GM15510 (cell line): ENCODE measurements at regions not wholly inside any gene's neighbourhood (a gene's known extent, or its start where the extent isn't known, plus 50 kb on each side); places are given as distances from the start of the nearest gene placed in this dataset.

Source experiments
- POLR2A ChIP-seq: IDR thresholded peaks from 3 replicates; pipeline ENCODE4 v1.6.1; 2011; ENCODE audit warnings: borderline replicate concordance; ENCODE audit not compliant: insufficient read length; ENCODE audit errors: extremely low read depth

- no peak for TF ChIP-seq POLR2A
Observed at GRCh38 chr1:42037586-42037985, 115.6 kb upstream of the GUCA2B start.

GRCh38 chr1:42037161-42037560, 116.0 kb upstream of the GUCA2B start:
- no peak for TF ChIP-seq POLR2A

DNA sequence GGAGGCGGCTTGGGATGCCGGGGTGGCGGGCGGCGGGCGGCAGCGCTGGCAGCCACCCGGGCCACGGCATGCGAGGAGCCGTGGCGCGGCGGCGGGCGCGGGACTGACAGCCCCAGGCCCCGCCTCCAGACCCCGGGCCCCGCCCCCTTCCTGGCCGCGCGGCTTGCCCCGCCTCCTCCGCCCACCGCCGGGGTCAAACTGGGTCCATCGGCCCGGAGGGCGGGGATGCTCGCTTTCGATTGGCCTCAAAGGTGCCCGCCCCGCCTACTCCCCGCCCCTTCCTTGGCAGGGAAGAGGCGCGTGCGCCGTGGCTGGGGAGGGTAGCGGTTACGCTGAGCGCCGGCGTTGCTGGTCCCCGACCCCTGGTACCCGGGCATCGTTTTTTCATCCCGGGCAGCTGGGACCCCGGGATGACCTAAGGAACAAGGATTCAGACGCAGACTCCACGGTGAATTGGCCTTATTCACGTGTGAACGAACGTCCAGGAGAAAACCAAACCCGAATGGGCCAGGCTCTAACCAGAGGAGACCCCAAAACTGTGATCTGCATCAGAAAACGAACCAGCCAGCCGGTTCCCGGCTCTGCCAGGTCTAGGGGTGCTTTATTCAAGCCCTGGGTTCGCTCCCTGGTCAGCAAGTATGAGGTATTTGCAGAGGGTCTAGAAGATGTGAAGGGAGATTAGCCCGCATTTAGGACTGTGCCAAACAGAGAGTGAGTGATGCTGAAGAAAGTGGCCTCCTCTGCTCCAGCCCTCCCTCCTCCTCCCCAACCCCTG, 117.2 kb upstream of the GUCA2B start:
- peak; percentile 55 for TF ChIP-seq POLR2A

- no peak for TF ChIP-seq POLR2A
Observed at GRCh38 chr1:42035205-42035829, 116.6 kb upstream of the HIVEP3 start.

GRCh38 chr1:42034426-42034825, 115.7 kb upstream of the HIVEP3 start:
- TF ChIP-seq POLR2A = no peak

GRCh38 chr1:42033629-42034028, 114.9 kb upstream of the HIVEP3 start:
- TF ChIP-seq POLR2A = no peak

DNA sequence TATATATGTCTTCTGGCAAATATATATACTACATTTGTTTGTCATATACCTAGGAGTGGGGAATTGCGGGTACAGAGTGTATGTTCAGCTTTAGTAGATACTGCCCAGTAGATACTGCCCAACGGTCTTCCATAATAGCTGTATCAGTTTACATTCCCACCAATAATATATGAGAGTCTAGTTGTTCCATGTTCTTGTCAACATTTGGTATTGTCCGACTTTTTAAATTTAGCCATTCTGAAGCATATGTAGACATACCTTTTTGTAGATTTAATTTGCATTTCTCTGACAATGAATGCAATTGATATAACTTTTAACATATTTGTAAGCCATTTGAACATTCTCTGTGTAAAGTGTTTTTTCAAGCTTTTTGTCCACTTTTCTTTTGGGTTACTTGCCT, 99.0 kb upstream of the HIVEP3 start:
- TF ChIP-seq POLR2A = no peak

- TF ChIP-seq POLR2A = no peak
Observed at GRCh38 chr1:42017259-42017658, 98.5 kb upstream of the HIVEP3 start.

DNA sequence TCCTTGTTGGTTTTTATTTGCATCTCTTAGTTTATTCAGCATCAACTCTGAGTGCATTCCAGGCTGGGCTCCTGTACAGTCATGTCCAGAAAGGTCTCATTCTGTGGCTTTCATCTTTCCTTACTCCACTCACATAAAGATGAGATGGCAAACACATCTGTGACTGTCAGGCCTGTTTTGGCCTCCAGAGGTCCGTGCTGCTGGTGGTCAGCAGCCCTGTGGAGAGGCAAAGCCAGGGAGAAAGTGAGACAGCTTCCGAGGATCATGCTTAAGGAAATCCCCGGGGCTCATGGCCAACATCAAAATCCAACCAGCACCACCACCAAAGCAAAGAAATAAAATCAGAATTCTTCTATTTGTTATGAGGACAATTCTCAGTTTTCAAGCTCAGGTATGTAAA, 96.1 kb upstream of the HIVEP3 start:
- no peak for TF ChIP-seq POLR2A

DNA sequence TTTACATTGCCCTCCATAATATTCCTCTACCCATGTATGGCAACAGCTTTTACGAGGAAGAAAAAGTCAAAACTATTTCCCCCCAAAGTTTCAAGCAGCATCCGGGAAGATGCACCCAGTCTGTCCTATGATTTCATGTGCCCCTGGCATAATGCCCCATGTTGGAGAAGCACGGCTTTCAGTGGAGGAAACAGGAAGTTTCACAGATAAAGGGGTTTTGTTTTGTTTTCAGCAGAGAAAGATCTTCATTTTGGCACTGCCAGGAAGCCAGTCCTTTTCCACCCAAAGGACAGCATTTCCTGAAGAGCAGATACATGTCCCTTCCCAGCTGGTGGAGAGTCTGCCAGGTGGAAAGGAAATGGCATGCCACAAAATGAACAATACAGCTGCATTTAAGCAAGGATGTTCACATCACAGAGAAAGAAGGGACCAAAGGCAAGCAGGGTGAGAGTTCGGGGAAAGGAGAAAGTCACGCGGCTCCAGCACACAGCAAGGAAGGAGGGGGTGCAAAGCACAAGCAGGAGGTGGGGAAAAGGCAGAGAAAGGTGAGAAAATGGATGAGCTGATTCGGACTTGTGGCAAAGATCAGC, 95.3 kb upstream of the HIVEP3 start:
- no peak for TF ChIP-seq POLR2A

- TF ChIP-seq POLR2A = no peak
Observed at GRCh38 chr1:42012852-42013251, 94.1 kb upstream of the HIVEP3 start.

- TF ChIP-seq POLR2A = no peak
Observed at GRCh38 chr1:42010381-42010780, 91.7 kb upstream of the HIVEP3 start.

DNA sequence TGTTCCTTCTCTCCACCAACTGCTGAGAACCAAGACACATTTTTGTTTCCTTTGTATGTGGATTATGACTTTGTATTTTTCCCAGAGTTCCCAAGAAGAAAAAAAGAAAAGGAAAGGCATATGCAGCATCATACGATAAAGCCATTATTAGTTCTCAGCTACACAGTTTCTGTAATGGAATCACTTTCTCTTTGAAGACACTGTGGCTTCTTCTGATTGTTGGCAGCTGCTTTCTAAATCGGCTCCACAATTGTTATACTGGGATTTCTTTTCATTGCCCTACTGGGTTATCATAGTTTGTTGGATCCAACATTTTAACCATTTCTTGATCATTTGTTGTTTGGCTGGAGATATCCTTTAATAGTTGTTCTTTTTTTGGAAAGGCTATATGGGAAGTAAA, 89.5 kb upstream of the HIVEP3 start:
- TF ChIP-seq POLR2A = no peak

- TF ChIP-seq POLR2A = no peak
Observed at GRCh38 chr1:42006836-42007235, 88.1 kb upstream of the HIVEP3 start.

GRCh38 chr1:42006093-42006492, 87.4 kb upstream of the HIVEP3 start:
- no peak for TF ChIP-seq POLR2A

DNA sequence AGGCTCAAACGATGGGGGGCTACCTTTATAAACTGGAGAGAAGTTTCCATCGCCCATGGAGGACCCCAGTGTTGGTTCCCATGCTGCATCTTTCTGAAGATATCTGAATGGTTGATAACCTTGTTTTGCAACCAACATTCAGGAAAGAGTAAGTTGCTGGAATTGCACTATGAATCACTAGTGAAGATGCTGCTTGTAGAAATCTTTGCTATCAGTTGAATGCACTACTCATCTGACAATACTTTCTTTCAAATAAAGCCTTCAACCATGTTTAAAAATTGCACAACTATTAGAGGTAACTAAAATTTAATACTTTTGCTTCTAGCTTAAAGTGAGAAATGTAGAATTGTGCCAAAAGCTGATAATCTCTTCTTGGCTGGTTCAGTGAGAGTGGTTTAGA, 86.8 kb upstream of the HIVEP3 start:
- TF ChIP-seq POLR2A = no peak

DNA sequence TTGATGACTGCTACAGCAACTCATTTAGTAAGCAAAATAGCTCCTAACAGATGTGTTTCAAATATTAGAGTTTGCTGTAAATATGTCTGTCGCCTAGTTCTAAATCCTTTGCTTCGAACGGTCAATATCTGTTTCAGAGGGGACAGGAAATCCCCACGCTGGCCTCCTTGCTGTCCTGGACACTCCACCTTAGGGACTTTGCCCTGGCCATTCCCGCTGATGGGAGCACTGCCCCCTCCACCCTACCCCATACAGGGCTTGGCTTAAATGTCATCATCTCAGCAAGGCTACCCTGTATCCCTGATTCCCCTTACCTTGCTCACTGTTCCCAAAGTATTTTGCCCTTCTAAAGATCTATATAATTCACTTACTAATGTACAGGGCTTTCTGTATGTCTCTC, 86.1 kb upstream of the HIVEP3 start:
- no peak for TF ChIP-seq POLR2A

DNA sequence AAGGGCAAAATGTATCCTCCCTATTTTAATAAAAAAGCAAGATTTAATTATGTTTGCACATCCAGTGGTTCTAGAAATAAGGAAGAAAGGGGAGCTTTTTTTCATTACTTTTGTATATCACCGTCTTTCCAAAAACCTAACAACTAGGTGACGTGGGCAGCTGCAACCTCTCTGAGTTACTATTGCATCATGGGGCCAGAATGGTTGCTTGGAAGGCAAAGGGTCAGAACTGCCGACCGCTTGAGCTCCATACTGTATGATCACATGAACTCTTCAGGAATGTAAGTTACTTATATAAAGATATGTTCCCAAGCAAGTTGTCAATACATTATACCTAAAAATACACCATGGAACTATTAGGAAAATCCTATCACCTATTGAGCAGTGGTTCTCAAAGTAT, 85.6 kb upstream of the HIVEP3 start:
- TF ChIP-seq POLR2A = no peak
